OCI-LY1 (cell line): ENCODE measurements at regions not wholly inside any gene's neighbourhood (a gene's known extent, or its start where the extent isn't known, plus 50 kb on each side); places are given as distances from the start of the nearest gene placed in this dataset.
A peak's percentile ranks its signal among the peaks of the same experiment; 100 is the strongest.

ENCODE experiments used
- H2AFZ ChIP-seq: fragments of 200-600 bp; sonication (generic), shearing (Covaris generic); 2 replicates; pipeline ENCODE4 v1.6.0; 2014; ENCODE audit warnings: antibody characterized with exemption, mild to moderate bottlenecking, low read length
- H3F3A ChIP-seq: fragments of 200-600 bp; sonication (generic), shearing (Covaris generic); 2 replicates; pipeline ENCODE4 v1.6.0; 2014; ENCODE audit warnings: mild to moderate bottlenecking, antibody characterized with exemption, low read length, moderate library complexity; ENCODE audit not compliant: insufficient read depth
- H3K27ac ChIP-seq: fragments of 200-600 bp; sonication (generic); 2 replicates; pipeline ENCODE4 v1.5.1; 2014; ENCODE audit warnings: low read length, mixed run types, mild to moderate bottlenecking, low read depth; ENCODE audit not compliant: poor library complexity, severe bottlenecking
- H3K27me3 ChIP-seq: fragments of 200-600 bp; sonication (generic); 2 replicates; pipeline ENCODE4 v1.6.0; 2014; ENCODE audit warnings: antibody characterized with exemption, mild to moderate bottlenecking, low read length, moderate library complexity; ENCODE audit not compliant: insufficient read depth
- H3K36me3 ChIP-seq: fragments of 200-600 bp; sonication (generic); 2 replicates; pipeline ENCODE4 v1.6.1; 2014; ENCODE audit warnings: mild to moderate bottlenecking, antibody characterized with exemption, low read length, moderate library complexity, mixed read lengths; ENCODE audit not compliant: insufficient read depth
- H3K4me1 ChIP-seq: fragments of 200-600 bp; sonication (generic); 2 replicates; pipeline ENCODE4 v1.5.1; 2014; ENCODE audit warnings: mild to moderate bottlenecking, low read length, moderate library complexity; ENCODE audit not compliant: insufficient read depth, severe bottlenecking
- H3K4me2 ChIP-seq: fragments of 200-600 bp; sonication (generic), shearing (Covaris generic); 2 replicates; pipeline ENCODE4 v1.6.1; 2014; ENCODE audit warnings: low read length
- H3K4me3 ChIP-seq: fragments of 200-600 bp; sonication (generic); 2 replicates; pipeline ENCODE4 v1.5.1; 2014; ENCODE audit warnings: low read length, low read depth, mild to moderate bottlenecking, mixed read lengths; ENCODE audit not compliant: poor library complexity, severe bottlenecking
- H3K79me2 ChIP-seq: fragments of 200-600 bp; shearing (Covaris generic); 2 replicates; pipeline ENCODE4 v1.6.1; 2016; ENCODE audit warnings: mixed run types, low read length, mixed read lengths; ENCODE audit not compliant: insufficient read depth
- H3K9ac ChIP-seq: fragments of 200-600 bp; sonication (generic), shearing (Covaris generic); 2 replicates; pipeline ENCODE4 v1.6.1; 2014; ENCODE audit warnings: mild to moderate bottlenecking, low read length, mixed read lengths
- H3K9me2 ChIP-seq: fragments of 200-600 bp; sonication (generic), shearing (Covaris generic); 2 replicates; pipeline ENCODE4 v1.6.1; 2014; ENCODE audit warnings: low read depth, mild to moderate bottlenecking, low read length, mixed read lengths
- H3K9me3 ChIP-seq: fragments of 200-600 bp; shearing (Covaris generic); 2 replicates; pipeline ENCODE4 v1.6.1; 2014; ENCODE audit warnings: low read length, mixed read lengths
- H4K20me1 ChIP-seq: fragments of 200-600 bp; sonication (generic), shearing (Covaris generic); 2 replicates; pipeline ENCODE4 v1.6.0; 2016; ENCODE audit warnings: mild to moderate bottlenecking, low read length; ENCODE audit not compliant: insufficient read depth
- CTCF ChIP-seq: fragments of 200-600 bp; sonication (generic), shearing (Covaris generic); IDR thresholded peaks from 2 replicates; pipeline ENCODE4 v1.5.1; 2017; ENCODE audit warnings: mild to moderate bottlenecking, antibody characterized with exemption, low read length, moderate library complexity, mixed read lengths
- EZH2 ChIP-seq: fragments of 200-600 bp; sonication (generic), shearing (Covaris generic); IDR thresholded peaks from 2 replicates; pipeline ENCODE4 v1.8.0; 2017; ENCODE audit warnings: borderline replicate concordance, mixed run types, mild to moderate bottlenecking, antibody characterized with exemption, low read length, moderate library complexity, mixed read lengths

GRCh38 chr2:8564475-8564874 is 117.4 kb upstream of the ID2 start:
- peaks cover 11% of the 10 kb centered on the region for H3K9me3 ChIP-seq
- H2AFZ ChIP-seq = no peak overlapping the region
- H3K9ac ChIP-seq = no peak overlapping the region
- peaks cover 9% of the 10 kb centered on the region; the same call in 1 of the 2 replicates for H3K79me2 ChIP-seq
- no peaks in the 10 kb centered on the region for H3K27me3 ChIP-seq
- peaks cover 70% of the 10 kb centered on the region for H3K36me3 ChIP-seq
- no peaks in the 10 kb centered on the region for H4K20me1 ChIP-seq
- no peaks in the 10 kb centered on the region for H3F3A ChIP-seq
- H3K4me2 ChIP-seq = no peak overlapping the region
- peaks cover 40% of the 10 kb centered on the region for H3K4me1 ChIP-seq
- H3K9me2 ChIP-seq = no peaks in the 10 kb centered on the region
- H3K4me3 ChIP-seq = no peak overlapping the region
- H3K27ac ChIP-seq = peak overlapping the region; percentile 35
- TF ChIP-seq EZH2 (no peak), CTCF (no peak)

DNA sequence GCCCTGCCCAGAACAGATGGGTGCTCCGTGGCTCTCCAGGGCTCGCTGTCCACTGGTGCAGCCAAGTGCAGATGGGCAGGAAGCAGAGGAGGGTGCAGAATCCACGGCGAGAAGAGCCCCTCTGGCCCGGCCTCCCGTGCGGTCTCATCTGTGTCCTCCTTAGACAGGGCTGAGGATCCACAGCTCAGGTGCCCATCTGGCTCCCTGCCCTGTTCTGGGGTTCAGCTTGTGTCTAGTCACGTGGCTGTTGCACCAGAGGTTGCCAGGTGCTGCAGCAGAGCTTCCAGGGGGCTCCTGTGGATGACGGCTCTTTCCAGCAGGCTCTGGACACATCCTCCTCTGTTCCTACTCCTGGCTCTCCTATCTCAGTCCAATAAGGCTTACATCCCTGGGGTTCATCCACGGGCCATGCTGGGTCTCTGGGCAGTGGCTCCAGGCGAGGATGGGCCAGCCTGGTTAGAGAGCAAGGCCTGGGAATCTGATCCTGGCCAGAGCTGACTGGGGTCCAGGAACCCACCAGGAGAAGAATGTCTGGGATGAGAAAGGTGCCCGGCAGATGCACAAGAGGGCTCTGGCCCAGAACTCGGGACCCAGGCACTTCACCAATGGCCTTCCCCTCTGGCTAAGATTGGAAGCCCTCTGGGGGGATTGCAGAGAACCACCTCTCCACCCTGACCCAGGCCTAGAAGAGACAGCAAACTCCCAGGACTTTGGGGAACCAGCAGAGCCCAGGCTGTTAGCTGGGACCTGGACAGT is 116.3 kb upstream of the ID2 start:
- peaks cover 51% of the 10 kb centered on the region for H3K4me1 ChIP-seq
- no peak overlapping the region for H3K9ac ChIP-seq
- H3F3A ChIP-seq = no peaks in the 10 kb centered on the region
- peak overlapping the region; percentile 75 for H3K27ac ChIP-seq
- H3K9me3 ChIP-seq = peaks cover 11% of the 10 kb centered on the region
- H3K4me3 ChIP-seq = no peak overlapping the region
- H2AFZ ChIP-seq = no peak overlapping the region
- no peaks in the 10 kb centered on the region for H3K9me2 ChIP-seq
- H3K36me3 ChIP-seq = peaks cover 70% of the 10 kb centered on the region
- H4K20me1 ChIP-seq = no peaks in the 10 kb centered on the region
- no peaks in the 10 kb centered on the region for H3K27me3 ChIP-seq
- 0 out of 2 replicates have a peak, but pooled peaks cover 3% of the 10 kb centered on the region for H3K79me2 ChIP-seq
- no peak overlapping the region for H3K4me2 ChIP-seq
- no peak for TF ChIP-seq EZH2
- TF ChIP-seq CTCF = no peak

DNA sequence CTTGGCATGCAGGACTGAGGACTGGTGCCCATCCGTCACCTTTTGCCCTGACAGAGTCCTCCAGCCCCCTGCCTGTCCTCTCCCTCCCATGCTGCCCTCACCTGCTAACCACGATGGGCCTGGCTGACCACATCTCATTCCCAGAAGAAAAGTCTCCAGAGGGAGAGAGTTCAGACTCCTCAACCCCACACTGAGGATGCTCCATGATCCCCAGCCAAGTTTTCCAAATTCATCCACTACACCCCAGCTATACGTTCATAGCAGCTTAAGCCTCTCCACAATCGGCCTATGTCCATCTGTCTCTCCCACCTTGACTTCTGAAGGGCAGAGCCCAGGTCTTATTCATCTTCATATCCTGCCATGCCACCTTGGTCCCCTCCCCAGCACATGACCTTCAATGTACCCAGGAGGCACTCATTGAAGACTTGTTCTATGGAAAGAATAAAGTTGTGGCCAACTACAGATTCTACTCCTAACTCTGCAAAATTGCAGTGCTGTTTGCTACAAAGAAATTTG is 115.6 kb upstream of the ID2 start:
- 0 out of 2 replicates have a peak, but pooled peaks cover 3% of the 10 kb centered on the region for H3K79me2 ChIP-seq
- H3F3A ChIP-seq = no peaks in the 10 kb centered on the region
- H3K36me3 ChIP-seq = peaks cover 77% of the 10 kb centered on the region
- TF ChIP-seq CTCF = no peak
- no peak for TF ChIP-seq EZH2
- H3K4me2 ChIP-seq = no peak overlapping the region
- H3K27ac ChIP-seq = peak overlapping the region; percentile 75
- H3K9me2 ChIP-seq = no peaks in the 10 kb centered on the region
- H3K9ac ChIP-seq = no peak overlapping the region
- H3K9me3 ChIP-seq = peaks cover 11% of the 10 kb centered on the region
- H3K4me3 ChIP-seq = no peak overlapping the region
- H4K20me1 ChIP-seq = no peaks in the 10 kb centered on the region
- H3K27me3 ChIP-seq = no peaks in the 10 kb centered on the region
- peaks cover 57% of the 10 kb centered on the region for H3K4me1 ChIP-seq
- no peak overlapping the region for H2AFZ ChIP-seq
